HG03159 (cell line): ENCODE measurements at regions not wholly inside any gene's neighbourhood (a gene's known extent, or its start where the extent isn't known, plus 50 kb on each side); places are given as distances from the start of the nearest gene placed in this dataset.

Experiments
- ATAC-seq: cut with Tn5 transposase; IDR thresholded peaks from one replicate; pipeline ENCODE4 v1.9.1; 2021; ENCODE audit warnings: mild to moderate bottlenecking, moderate library complexity; ENCODE audit not compliant: unreplicated experiment

DNA sequence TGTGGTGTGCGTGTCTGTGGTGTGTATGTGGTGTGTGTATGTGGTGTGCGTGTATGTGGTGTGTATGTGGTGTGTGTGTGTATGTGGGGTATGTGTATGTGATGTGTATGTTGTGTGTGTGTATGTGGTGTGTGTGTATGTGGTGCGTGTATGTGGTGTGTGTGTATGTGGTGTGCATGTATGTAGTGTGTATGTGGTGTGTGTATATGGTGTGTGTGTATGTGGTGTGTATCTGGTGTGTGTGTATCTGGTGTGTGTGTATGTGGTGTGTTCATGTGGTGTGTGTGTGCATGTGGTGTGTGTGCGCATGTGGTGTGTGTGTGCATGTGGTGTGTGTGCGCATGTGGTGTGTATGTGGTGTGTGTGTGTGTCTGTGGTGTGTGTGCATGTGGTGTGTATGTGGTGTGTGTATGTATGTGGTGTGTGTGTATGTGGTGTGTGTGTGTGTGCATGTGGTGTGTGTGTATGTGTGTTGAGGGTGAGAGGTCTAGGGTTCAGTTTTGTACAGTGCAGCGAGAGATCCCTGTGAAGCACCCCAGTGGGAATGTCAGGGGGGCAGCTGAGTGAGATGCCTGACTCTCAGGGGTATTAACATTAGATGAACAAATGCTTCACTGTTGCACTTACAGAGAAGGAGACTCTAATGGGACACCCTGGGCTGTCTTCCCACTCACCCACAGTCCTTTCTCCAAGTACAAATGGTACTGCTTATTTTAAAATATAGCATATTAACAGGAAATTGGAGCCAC lies 61.3 kb upstream of the MEDAG start:
- ATAC-seq, result no peak

- no peak for ATAC-seq
Measured at GRCh38 chr13:30845297-30846214, 60.5 kb upstream of the MEDAG start.

- no peak for ATAC-seq
Measured at GRCh38 chr13:30846311-30846710, 59.8 kb upstream of the MEDAG start.

- ATAC-seq, result no peak
Measured at GRCh38 chr13:30846866-30847265, 59.2 kb upstream of the MEDAG start.

- no peak for ATAC-seq
Measured at GRCh38 chr13:30847650-30848307, 58.3 kb upstream of the MEDAG start.

GRCh38 chr13:30848332-30849027 lies 57.6 kb upstream of the MEDAG start:
- no peak for ATAC-seq

- ATAC-seq, result no peak
Measured at GRCh38 chr13:30849611-30850010, 56.5 kb upstream of the MEDAG start.

GRCh38 chr13:30850204-30850866 lies 55.7 kb upstream of the MEDAG start:
- ATAC-seq, result no peak

- ATAC-seq, result no peak
Measured at GRCh38 chr13:30850867-30851211, 55.2 kb upstream of the MEDAG start.

DNA sequence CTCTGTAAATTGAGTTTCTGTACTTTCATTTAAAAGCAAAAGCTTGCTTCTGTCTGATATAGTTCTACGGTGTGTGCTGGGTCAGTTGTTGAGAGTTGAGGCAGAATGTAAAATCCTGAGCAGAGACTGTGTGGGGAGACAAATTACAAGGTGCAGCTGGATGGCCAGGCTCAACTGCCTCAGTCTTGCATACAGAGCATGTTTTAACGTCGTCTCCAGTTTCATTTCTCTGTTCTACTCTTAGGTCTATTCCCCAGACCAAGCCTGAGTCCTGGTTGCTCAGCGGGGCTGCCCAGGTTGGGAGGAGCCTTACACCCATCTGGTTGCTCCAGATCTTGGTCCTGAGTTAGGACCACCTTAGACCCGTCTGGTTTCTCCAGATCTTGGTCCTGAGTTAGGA lies 54.4 kb upstream of the MEDAG start:
- peak; percentile 54 for ATAC-seq

- no peak for ATAC-seq
Measured at GRCh38 chr13:30855569-30855968, 50.5 kb upstream of the MEDAG start.

DNA sequence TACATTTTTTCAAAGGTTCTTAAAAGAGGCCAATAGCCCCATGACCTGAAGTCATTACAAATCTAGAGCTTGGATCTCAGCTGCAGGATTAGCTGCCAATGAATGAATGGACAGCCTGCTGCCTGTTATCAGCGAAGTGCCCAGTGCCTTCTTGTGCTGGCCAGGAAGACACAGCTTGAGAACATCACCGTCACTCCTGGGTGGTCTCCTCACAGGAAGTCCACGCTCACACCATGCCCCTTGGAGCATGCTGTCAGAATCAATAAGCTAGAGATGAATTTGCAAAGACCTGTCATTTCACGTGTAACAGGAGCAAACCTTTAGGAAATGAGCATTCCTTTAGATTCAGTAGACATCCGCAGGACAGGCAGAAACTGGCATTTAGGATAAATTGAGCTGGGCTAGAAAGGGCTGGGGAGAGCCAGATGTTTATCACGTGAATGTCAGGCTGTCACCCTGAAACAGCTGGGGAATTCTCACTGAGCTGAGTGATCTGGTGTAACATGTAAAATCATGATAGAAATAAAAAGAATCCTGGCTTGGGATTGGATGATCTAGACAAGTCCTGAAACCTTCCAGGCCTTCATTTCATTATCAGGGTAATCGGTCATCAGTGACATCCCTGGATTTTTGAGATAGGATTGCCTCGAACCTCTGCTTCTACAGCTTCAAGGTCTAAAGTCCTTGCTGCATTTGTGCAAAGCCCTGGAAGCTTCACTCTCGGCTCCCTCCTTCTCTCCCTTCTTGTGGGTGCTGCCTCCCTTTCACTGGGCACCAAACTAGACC lies 49.9 kb upstream of the MEDAG start:
- ATAC-seq, result no peak
